H1 (cell line): ENCODE measurements at regions not wholly inside any gene's neighbourhood (a gene's known extent, or its start where the extent isn't known, plus 50 kb on each side); places are given as distances from the start of the nearest gene placed in this dataset.

Experiments
- CTBP2 ChIP-seq: IDR thresholded peaks from 2 replicates; pipeline ENCODE4 v1.7.0; 2011; ENCODE audit warnings: borderline replicate concordance, mild to moderate bottlenecking, moderate library complexity, mixed read lengths, low read length; ENCODE audit not compliant: insufficient read depth, insufficient read length
- EGR1 ChIP-seq: IDR thresholded peaks from 2 replicates; pipeline ENCODE4 v1.6.1; 2011; ENCODE audit warnings: low read depth, low read length, borderline replicate concordance
- EP300 ChIP-seq, 2 experiments: IDR thresholded peaks; 1 replicate in 1 of 2; 2 replicates in 1 of 2; pipeline ENCODE4 v1.6.1; 2011 to 2012; ENCODE audit warnings: low read depth in 2 of 2, low read length in 2 of 2, mild to moderate bottlenecking in 2 of 2, borderline replicate concordance in 1 of 2, inconsistent platforms in 1 of 2, moderate library complexity in 1 of 2
- RBBP5 ChIP-seq: IDR thresholded peaks from 2 replicates; pipeline ENCODE4 v1.7.1; 2012; ENCODE audit warnings: low read depth, mild to moderate bottlenecking, inconsistent platforms, low read length, moderate library complexity, borderline replicate concordance
- SIX5 ChIP-seq: IDR thresholded peaks from 2 replicates; pipeline ENCODE4 v1.6.1; 2011; ENCODE audit warnings: mild to moderate bottlenecking, low read depth, low read length
- SP4 ChIP-seq: IDR thresholded peaks from 2 replicates; pipeline ENCODE4 v1.6.1; 2012; ENCODE audit warnings: low read length, inconsistent platforms
- TF ChIP-seq, protein P1 (sequence below): IDR thresholded peaks from 2 replicates; pipeline ENCODE4 v1.6.1; 2012; ENCODE audit warnings: inconsistent platforms

DNA sequence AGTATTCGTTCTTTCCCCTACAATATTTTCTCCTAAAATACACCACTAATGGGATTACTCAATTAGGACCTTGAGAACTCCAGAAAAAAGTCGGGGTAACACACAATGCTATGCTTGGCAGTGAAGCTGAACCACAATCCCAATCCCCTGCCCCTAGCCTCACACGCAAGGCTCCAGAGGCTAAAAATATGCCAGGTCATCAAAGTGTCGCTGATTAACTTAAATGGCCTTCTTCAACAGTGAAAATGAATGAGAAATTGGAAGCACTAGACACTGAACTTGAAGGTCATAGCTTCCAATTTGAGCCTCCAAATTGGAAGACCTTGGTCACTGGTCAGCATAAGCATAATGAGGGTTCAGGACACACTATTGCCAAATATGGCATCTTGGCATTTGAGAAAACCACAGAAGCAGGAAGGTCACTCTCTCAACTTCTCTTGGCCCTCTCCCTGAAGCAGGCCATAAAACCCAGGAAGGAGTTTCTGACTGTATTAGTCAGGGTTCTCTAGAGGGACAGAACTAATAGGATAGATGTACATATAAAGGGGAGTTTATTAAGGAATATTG is 86.0 kb upstream of the SATB2 start (continued):
- TF ChIP-seq EP300 (IDR thresholded peaks at IDR 0.05; ENCODE audit: borderline replicate concordance in 1 of 2, low read depth in 2 of 2, low read length in 2 of 2) = no peak
- TF ChIP-seq SP4 = no peak
- TF ChIP-seq CTBP2 = no peak
- TF ChIP-seq SIX5 = no peak
- TF ChIP-seq, protein P1, sequence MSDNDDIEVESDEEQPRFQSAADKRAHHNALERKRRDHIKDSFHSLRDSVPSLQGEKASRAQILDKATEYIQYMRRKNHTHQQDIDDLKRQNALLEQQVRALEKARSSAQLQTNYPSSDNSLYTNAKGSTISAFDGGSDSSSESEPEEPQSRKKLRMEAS = no peak
- TF ChIP-seq RBBP5 = no peak
- no peak for TF ChIP-seq EGR1
